CD4-positive, alpha-beta T cell (primary cell): ENCODE measurements at regions not wholly inside any gene's neighbourhood (a gene's known extent, or its start where the extent isn't known, plus 50 kb on each side); places are given as distances from the start of the nearest gene placed in this dataset.

ENCODE experiments used
- ATAC-seq: fragments of 200-7000 bp; cut with Tn5 transposase; one replicate; pipeline ENCODE4 v1.10.0; 2022; ENCODE audit warnings: mild to moderate bottlenecking; ENCODE audit not compliant: poor library complexity
- CTCF ChIA-PET: fragments of 350-600 bp; sonication (Branson Sonifier 250); formaldehyde crosslinking; loops from one replicate; lab custom pipeline; 2021; ENCODE audit warnings: antibody characterized with exemption, inconsistent platforms; lab: Charles Lee
- POLR2A ChIA-PET: fragments of 350-600 bp; sonication (Branson Sonifier 250); formaldehyde crosslinking; loops from one replicate; lab custom pipeline; 2021; ENCODE audit warnings: antibody characterized with exemption, inconsistent platforms; lab: Charles Lee
- DNase-seq, 14 experiments: peaks; one replicate each; pipeline ENCODE4 v3.0.0-alpha.2; 2013 to 2020; ENCODE audit warnings: mixed read lengths in 2 of 14
- H3K27ac ChIP-seq, 2 donors: one replicate each; pipeline versions ENCODE4 v1.5.1 to v1.7.0; 2013; ENCODE audit warnings: low read length in 2 of 2, low read depth in 1 of 2, mild to moderate bottlenecking in 1 of 2
- H3K27me3 ChIP-seq, 2 experiments: 1 replicate in 1 of 2; 2 replicates in 1 of 2; pipeline versions ENCODE4 v1.6.1 to v1.7.0; 2013; ENCODE audit warnings: low read length in 2 of 2, control low read depth in 1 of 2, mild to moderate bottlenecking in 1 of 2, moderate library complexity in 1 of 2; ENCODE audit not compliant: insufficient read depth in 2 of 2, control insufficient read depth in 1 of 2
- H3K36me3 ChIP-seq: one replicate; pipeline ENCODE4 v1.6.1; 2013; ENCODE audit warnings: low read length, control low read depth; ENCODE audit not compliant: insufficient read depth
- H3K4me1 ChIP-seq: one replicate; pipeline ENCODE4 v1.6.1; 2013; ENCODE audit warnings: low read length, control low read depth; ENCODE audit not compliant: insufficient read depth
- H3K4me3 ChIP-seq: one replicate; pipeline ENCODE4 v1.5.1; 2013; ENCODE audit warnings: mild to moderate bottlenecking, low read length, moderate library complexity
- H3K9me3 ChIP-seq, 2 experiments: 1 replicate in 1 of 2; 2 replicates in 1 of 2; pipeline versions ENCODE4 v1.6.1 to v1.7.0; 2013; ENCODE audit warnings: low read length in 2 of 2, mild to moderate bottlenecking in 2 of 2, control low read depth in 1 of 2, moderate library complexity in 1 of 2; ENCODE audit not compliant: control insufficient read depth in 1 of 2, insufficient read depth in 1 of 2
- H3K27ac Mint-ChIP-seq: one replicate; pipeline ENCODE4 v1.8.0; 2020; ENCODE audit warnings: mixed read lengths
- H3K27me3 Mint-ChIP-seq: one replicate; pipeline ENCODE4 v1.8.0; 2021; ENCODE audit warnings: mixed read lengths
- H3K36me3 Mint-ChIP-seq: one replicate; pipeline ENCODE4 v1.8.0; 2021; ENCODE audit warnings: low read depth, mixed read lengths
- H3K4me1 Mint-ChIP-seq: one replicate; pipeline ENCODE4 v1.8.0; 2021; ENCODE audit warnings: low read depth, mixed read lengths
- H3K4me3 Mint-ChIP-seq: one replicate; pipeline ENCODE4 v1.8.0; 2020; ENCODE audit warnings: mild to moderate bottlenecking, mixed read lengths
- H3K9me3 Mint-ChIP-seq: one replicate; pipeline ENCODE4 v1.8.0; 2020; ENCODE audit warnings: mixed read lengths
- intact Hi-C, 2 experiments: fragments of 100-400 bp; cut with DNase I in 1 of 2; cut with micrococcal nuclease in 1 of 2; formaldehyde crosslinking; loops; one replicate each; pipeline versions ENCODE4 v1.15.1 to v1.9.0; 2023 to 2025; cut with DNase I, micrococcal nuclease
- TF ChIP-seq, protein P1 (sequence below): fragments of 200-600 bp; IDR thresholded peaks from one replicate; pipeline ENCODE4 v1.8.0; 2022; ENCODE audit warnings: antibody characterized with exemption, mild to moderate bottlenecking

DNA sequence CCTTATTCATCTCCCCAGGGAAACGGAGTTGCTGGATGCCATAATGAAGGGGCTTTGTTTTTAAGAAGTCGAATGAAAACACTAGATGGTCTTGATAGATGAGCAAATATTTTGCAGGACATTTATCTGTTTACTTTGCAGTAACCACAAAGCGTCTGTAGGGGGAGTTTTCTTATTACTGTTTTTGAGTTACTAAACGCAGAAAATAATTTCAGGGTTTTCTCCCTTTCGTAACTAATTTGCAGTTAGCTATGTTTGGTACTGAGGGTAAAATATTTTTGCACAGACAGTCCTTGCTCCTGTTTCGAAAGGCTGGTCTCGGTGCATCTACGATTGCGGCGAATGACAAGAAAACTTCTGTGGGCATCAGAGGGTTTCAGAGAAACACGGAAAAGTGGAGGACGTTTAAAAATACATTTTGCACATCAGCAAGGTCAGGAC lies 505.6 kb upstream of the MKI67 start:
- intact Hi-C loops, result no loop called here
- ATAC-seq (no peak), DNase-seq (no peak)
- Mint-ChIP-seq H3K4me3 (no peak overlapping the region), H3K9me3 (peaks cover 2% of the 10 kb centered on the region), H3K27ac (no peak overlapping the region), H3K4me1 (no peaks in the 10 kb centered on the region), H3K27me3 (peaks cover 18% of the 10 kb centered on the region), H3K36me3 (no peaks in the 10 kb centered on the region)
- Histone ChIP-seq H3K9me3 (peaks cover 0 to 12% of the 10 kb centered on the region in 2 experiments), H3K36me3 (no peaks in the 10 kb centered on the region), H3K4me1 (no peaks in the 10 kb centered on the region), H3K27me3 (peaks cover 0 to 5% of the 10 kb centered on the region in 2 experiments), H3K27ac (no peak overlapping the region), H3K4me3 (no peak overlapping the region)
- ChIA-PET POLR2A (no interaction called here), CTCF (no interaction called here)
- TF ChIP-seq, protein P1, sequence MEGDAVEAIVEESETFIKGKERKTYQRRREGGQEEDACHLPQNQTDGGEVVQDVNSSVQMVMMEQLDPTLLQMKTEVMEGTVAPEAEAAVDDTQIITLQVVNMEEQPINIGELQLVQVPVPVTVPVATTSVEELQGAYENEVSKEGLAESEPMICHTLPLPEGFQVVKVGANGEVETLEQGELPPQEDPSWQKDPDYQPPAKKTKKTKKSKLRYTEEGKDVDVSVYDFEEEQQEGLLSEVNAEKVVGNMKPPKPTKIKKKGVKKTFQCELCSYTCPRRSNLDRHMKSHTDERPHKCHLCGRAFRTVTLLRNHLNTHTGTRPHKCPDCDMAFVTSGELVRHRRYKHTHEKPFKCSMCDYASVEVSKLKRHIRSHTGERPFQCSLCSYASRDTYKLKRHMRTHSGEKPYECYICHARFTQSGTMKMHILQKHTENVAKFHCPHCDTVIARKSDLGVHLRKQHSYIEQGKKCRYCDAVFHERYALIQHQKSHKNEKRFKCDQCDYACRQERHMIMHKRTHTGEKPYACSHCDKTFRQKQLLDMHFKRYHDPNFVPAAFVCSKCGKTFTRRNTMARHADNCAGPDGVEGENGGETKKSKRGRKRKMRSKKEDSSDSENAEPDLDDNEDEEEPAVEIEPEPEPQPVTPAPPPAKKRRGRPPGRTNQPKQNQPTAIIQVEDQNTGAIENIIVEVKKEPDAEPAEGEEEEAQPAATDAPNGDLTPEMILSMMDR, result no peak

DNA sequence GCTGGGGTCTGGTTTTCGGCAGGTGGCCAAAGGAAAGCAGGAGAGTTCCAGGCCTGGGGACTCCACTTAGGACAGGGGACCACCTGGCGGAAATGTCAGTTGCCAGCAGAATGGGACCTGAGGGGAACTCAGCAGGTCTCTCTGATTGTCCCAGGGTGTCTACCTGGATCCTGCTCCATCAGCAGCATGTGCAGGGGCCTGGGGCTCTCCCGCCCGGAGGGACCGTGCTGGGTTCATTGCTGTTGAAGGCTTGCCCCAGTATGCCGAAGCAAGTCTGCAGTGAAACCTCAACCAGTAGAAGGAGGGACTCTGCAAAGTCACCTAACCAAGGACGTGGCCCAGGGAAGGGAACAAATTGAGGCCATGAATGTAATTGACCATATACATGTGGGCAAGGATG lies 506.5 kb upstream of the MKI67 start:
- Mint-ChIP-seq H3K36me3 (no peaks in the 10 kb centered on the region), H3K4me3 (no peak overlapping the region), H3K27me3 (peaks cover 17% of the 10 kb centered on the region), H3K4me1 (no peaks in the 10 kb centered on the region), H3K27ac (no peak overlapping the region), H3K9me3 (peaks cover 2% of the 10 kb centered on the region)
- ChIA-PET POLR2A (no interaction called here), CTCF (no interaction called here)
- no peak overlapping the region for H3K4me3 ChIP-seq
- TF ChIP-seq, protein P1, result no peak
- H3K36me3 ChIP-seq, result no peaks in the 10 kb centered on the region
- no peaks in the 10 kb centered on the region for H3K4me1 ChIP-seq
- DNase-seq, result no peak
- H3K27me3 ChIP-seq, result peaks cover 0 to 5% of the 10 kb centered on the region in 2 experiments
- no peak for ATAC-seq
- H3K27ac ChIP-seq, result no peak overlapping the region
- H3K9me3 ChIP-seq, result peaks cover 0 to 12% of the 10 kb centered on the region in 2 experiments
- intact Hi-C loops, result no loop called here

DNA sequence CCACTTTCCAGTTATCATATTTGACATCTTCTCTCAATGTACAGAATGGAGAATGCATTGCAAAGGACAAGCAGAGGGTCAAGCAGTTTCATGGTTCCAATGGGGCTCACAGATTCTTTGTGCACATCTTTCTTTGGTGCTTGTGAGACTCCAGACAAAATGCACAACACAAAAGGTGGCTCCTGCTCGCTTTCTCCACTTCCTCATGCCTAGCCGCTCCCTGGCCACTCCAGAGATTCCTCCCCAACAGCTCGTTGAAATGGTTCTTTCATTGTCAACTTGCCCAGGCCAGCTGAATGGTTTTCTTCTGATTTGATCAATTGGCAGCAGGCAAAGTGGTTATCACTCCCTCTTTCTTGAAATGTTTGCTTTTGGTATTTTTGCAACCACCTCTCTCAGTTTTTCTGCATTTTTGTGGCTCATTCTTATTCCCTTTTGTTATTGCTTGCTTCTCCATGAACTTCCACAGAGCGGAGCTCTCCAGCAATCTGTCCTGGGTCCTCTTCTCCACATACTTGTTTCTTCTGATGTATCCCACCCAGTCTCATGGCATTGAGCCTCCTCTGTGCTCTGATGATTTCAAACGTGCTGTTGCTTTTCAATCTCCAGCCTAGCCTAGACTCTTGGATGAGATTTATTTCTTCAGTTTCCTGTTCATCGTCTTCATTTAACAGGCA lies 507.8 kb upstream of the MKI67 start:
- TF ChIP-seq, protein P1, result no peak
- no peak overlapping the region for H3K4me3 ChIP-seq
- H3K4me1 Mint-ChIP-seq, result no peaks in the 10 kb centered on the region
- DNase-seq (no peak), ATAC-seq (no peak)
- H3K27ac Mint-ChIP-seq, result no peak overlapping the region
- H3K36me3 ChIP-seq, result no peaks in the 10 kb centered on the region
- H3K4me1 ChIP-seq, result no peaks in the 10 kb centered on the region
- H3K9me3 Mint-ChIP-seq, result peaks cover 2% of the 10 kb centered on the region
- H3K9me3 ChIP-seq, result peaks cover 0 to 12% of the 10 kb centered on the region in 2 experiments
- intact Hi-C loops, result no loop called here
- H3K27me3 Mint-ChIP-seq, result peaks cover 11% of the 10 kb centered on the region
- ChIA-PET POLR2A (no interaction called here), CTCF (no interaction called here)
- no peak overlapping the region for H3K4me3 Mint-ChIP-seq
- peaks cover 0 to 5% of the 10 kb centered on the region in 2 experiments for H3K27me3 ChIP-seq
- H3K36me3 Mint-ChIP-seq, result no peaks in the 10 kb centered on the region
- no peak overlapping the region for H3K27ac ChIP-seq
